Neural cell (in vitro differentiated cells): ENCODE measurements at regions not wholly inside any gene's neighbourhood (a gene's known extent, or its start where the extent isn't known, plus 50 kb on each side); places are given as distances from the start of the nearest gene placed in this dataset.

Experiments used
- SMC3 ChIP-seq: fragments of 450-650 bp; conservative IDR thresholded peaks from 2 replicates; pipeline ENCODE4 v1.6.1; 2014; ENCODE audit warnings: antibody characterized with exemption, mild to moderate bottlenecking, moderate library complexity; ENCODE audit not compliant: poor library complexity
- TF ChIP-seq, protein P1 (sequence below): IDR thresholded peaks from 2 replicates; pipeline ENCODE4 v1.6.1; 2012; ENCODE audit warnings: borderline replicate concordance

DNA sequence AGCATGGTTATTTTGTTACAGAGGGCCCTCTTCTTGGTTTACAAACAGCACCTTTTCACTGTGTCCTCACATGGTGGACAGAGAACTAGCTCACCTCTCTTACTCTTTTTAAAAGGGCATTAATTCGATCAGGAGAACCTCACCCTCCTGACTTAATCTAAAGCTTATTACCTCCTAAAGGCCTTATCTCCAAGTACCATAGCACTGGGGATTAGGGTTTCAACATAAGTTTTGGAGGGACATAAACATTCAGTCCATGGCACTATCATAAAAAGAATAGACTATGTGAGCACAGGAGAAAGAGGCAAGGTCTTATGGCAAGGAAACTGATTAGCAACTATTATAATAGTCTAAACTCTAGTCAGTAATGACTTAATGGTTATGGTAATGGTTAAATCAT lies 736.2 kb upstream of the ADGRB3 start:
- no peak for TF ChIP-seq SMC3
- TF ChIP-seq, protein P1, sequence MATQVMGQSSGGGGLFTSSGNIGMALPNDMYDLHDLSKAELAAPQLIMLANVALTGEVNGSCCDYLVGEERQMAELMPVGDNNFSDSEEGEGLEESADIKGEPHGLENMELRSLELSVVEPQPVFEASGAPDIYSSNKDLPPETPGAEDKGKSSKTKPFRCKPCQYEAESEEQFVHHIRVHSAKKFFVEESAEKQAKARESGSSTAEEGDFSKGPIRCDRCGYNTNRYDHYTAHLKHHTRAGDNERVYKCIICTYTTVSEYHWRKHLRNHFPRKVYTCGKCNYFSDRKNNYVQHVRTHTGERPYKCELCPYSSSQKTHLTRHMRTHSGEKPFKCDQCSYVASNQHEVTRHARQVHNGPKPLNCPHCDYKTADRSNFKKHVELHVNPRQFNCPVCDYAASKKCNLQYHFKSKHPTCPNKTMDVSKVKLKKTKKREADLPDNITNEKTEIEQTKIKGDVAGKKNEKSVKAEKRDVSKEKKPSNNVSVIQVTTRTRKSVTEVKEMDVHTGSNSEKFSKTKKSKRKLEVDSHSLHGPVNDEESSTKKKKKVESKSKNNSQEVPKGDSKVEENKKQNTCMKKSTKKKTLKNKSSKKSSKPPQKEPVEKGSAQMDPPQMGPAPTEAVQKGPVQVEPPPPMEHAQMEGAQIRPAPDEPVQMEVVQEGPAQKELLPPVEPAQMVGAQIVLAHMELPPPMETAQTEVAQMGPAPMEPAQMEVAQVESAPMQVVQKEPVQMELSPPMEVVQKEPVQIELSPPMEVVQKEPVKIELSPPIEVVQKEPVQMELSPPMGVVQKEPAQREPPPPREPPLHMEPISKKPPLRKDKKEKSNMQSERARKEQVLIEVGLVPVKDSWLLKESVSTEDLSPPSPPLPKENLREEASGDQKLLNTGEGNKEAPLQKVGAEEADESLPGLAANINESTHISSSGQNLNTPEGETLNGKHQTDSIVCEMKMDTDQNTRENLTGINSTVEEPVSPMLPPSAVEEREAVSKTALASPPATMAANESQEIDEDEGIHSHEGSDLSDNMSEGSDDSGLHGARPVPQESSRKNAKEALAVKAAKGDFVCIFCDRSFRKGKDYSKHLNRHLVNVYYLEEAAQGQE, result no peak
